MM.1S (cell line): ENCODE measurements at regions not wholly inside any gene's neighbourhood (a gene's known extent, or its start where the extent isn't known, plus 50 kb on each side); places are given as distances from the start of the nearest gene placed in this dataset.
A peak's percentile ranks its signal among the peaks of the same experiment; 100 is the strongest.

Experiments used
- CTCF ChIP-seq: fragments of 300-600 bp; sonication (generic); IDR thresholded peaks from 2 replicates; pipeline ENCODE4 v1.5.1; 2016; ENCODE audit warnings: antibody characterized with exemption, low read length, mixed read lengths
- EZH2 ChIP-seq: fragments of 300-600 bp; sonication (generic); optimal IDR thresholded peaks from 2 replicates; pipeline ENCODE3; 2017; ENCODE audit warnings: low read depth, mild to moderate bottlenecking, antibody characterized with exemption, low read length, mixed read lengths
- EZH2phosphoT487 ChIP-seq: fragments of 300-600 bp; sonication (generic); IDR thresholded peaks from 2 replicates; pipeline ENCODE4 v1.6.1; 2018; ENCODE audit warnings: antibody characterized with exemption, low read length

DNA sequence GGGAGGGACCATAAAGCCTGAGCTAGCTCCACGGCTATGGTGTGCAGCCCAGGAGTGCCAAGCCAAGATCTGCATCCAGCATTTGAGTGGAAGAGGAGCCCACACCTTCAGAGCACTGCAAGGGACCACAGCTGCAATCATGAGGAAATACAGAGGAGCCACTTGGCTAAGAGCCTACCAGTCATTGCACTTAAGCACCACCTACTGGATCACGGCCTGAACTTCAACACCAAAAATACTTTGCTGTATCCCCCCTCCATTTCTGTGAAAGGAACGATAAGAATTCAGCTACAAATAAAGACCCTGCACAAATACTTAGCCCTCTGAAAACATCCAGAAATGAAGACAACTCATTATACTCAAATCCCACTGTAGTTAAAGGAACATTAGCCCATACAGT is 545.3 kb downstream of the TSN start:
- TF ChIP-seq CTCF (peak; percentile 35), EZH2 (no peak), EZH2phosphoT487 (no peak)
